Liver (tissue), 8 donors: ENCODE measurements at regions not wholly inside any gene's neighbourhood (a gene's known extent, or its start where the extent isn't known, plus 50 kb on each side); places are given as distances from the start of the nearest gene placed in this dataset.

Experiments
- DNase-seq: peaks from one replicate; pipeline ENCODE4 v3.0.0-alpha.2; 2017; ENCODE audit warnings: low spot score
- H3K27ac ChIP-seq, 2 donors: one replicate each; pipeline ENCODE4 v1.7.0; 2013; ENCODE audit warnings: inconsistent platforms in 2 of 2, low read length in 2 of 2, control low read depth in 1 of 2, low read depth in 1 of 2, mild to moderate bottlenecking in 1 of 2
- H3K27me3 ChIP-seq, 4 donors: one replicate each; pipeline versions ENCODE4 v1.6.1 to v1.7.0; 2013; ENCODE audit warnings: low read length in 3 of 4, inconsistent platforms in 1 of 4, mild to moderate bottlenecking in 1 of 4, moderate library complexity in 1 of 4; ENCODE audit not compliant: control insufficient read depth in 4 of 4, insufficient read depth in 4 of 4
- H3K36me3 ChIP-seq, 4 donors: one replicate each; pipeline versions ENCODE4 v1.6.1 to v1.7.0; 2013; ENCODE audit warnings: low read length in 3 of 4, mild to moderate bottlenecking in 3 of 4, low read depth in 1 of 4, moderate library complexity in 1 of 4; ENCODE audit not compliant: control insufficient read depth in 4 of 4, insufficient read depth in 3 of 4
- H3K4me1 ChIP-seq, 4 donors: one replicate each; pipeline versions ENCODE4 v1.6.1 to v1.7.0; 2013; ENCODE audit warnings: low read length in 3 of 4, mild to moderate bottlenecking in 3 of 4, moderate library complexity in 1 of 4; ENCODE audit not compliant: control insufficient read depth in 4 of 4, insufficient read depth in 4 of 4
- H3K4me3 ChIP-seq, 3 donors: one replicate each; pipeline versions ENCODE4 v1.6.1 to v1.7.0; 2013; ENCODE audit warnings: low read length in 3 of 3, control low read depth in 1 of 3, low read depth in 1 of 3, mild to moderate bottlenecking in 1 of 3
- H3K9ac ChIP-seq, 2 donors: one replicate each; pipeline ENCODE4 v1.7.0; 2013; ENCODE audit warnings: low read length in 2 of 2, mild to moderate bottlenecking in 2 of 2, moderate library complexity in 2 of 2, control low read depth in 1 of 2, low read depth in 1 of 2
- H3K9me3 ChIP-seq, 4 donors: one replicate each; pipeline versions ENCODE4 v1.6.1 to v1.7.0; 2013; ENCODE audit warnings: low read length in 3 of 4; ENCODE audit not compliant: control insufficient read depth in 4 of 4
- ATF3 ChIP-seq: IDR thresholded peaks from 2 replicates; pipeline ENCODE4 v1.6.1; 2016; ENCODE audit warnings: antibody characterized with exemption
- CTCF ChIP-seq: fragments of 150-350 bp; IDR thresholded peaks from 2 replicates; pipeline ENCODE4 v1.5.1; 2017; ENCODE audit warnings: improper control_type of control experiment, low read depth, low read length; ENCODE audit not compliant: missing input control
- FOXA1 ChIP-seq: IDR thresholded peaks from 2 replicates; pipeline ENCODE4 v1.6.1; 2016; ENCODE audit warnings: antibody characterized with exemption
- FOXA2 ChIP-seq: IDR thresholded peaks from 2 replicates; pipeline ENCODE4 v1.6.1; 2016; ENCODE audit warnings: antibody characterized with exemption
- GABPA ChIP-seq, 2 donors: IDR thresholded peaks in 1 of 2; conservative IDR thresholded peaks in 1 of 2; 2 replicates each; pipeline ENCODE4 v1.6.1; 2016; ENCODE audit warnings: antibody characterized with exemption in 2 of 2, mild to moderate bottlenecking in 1 of 2, moderate library complexity in 1 of 2
- HNF4G ChIP-seq: IDR thresholded peaks from 2 replicates; pipeline ENCODE4 v1.6.1; 2016; ENCODE audit warnings: antibody characterized with exemption
- JUND ChIP-seq, 2 donors: IDR thresholded peaks; 2 replicates each; pipeline ENCODE4 v1.6.1; 2016; ENCODE audit warnings: antibody characterized with exemption in 2 of 2
- MAX ChIP-seq: IDR thresholded peaks from 2 replicates; pipeline ENCODE4 v1.6.1; 2016; ENCODE audit warnings: antibody characterized with exemption
- NR2F2 ChIP-seq: IDR thresholded peaks from 2 replicates; pipeline ENCODE4 v1.6.1; 2016; ENCODE audit warnings: antibody characterized with exemption
- RAD21 ChIP-seq, 2 donors: IDR thresholded peaks; 2 replicates each; pipeline ENCODE4 v1.6.1; 2016; ENCODE audit warnings: antibody characterized with exemption in 2 of 2, mild to moderate bottlenecking in 2 of 2
- REST ChIP-seq: IDR thresholded peaks from 2 replicates; pipeline ENCODE4 v1.6.1; 2016; ENCODE audit warnings: antibody characterized with exemption, mild to moderate bottlenecking
- SP1 ChIP-seq: IDR thresholded peaks from 2 replicates; pipeline ENCODE4 v1.6.1; 2018; ENCODE audit warnings: antibody characterized with exemption, mild to moderate bottlenecking
- TAF1 ChIP-seq: conservative IDR thresholded peaks from 2 replicates; pipeline ENCODE4 v1.6.1; 2016; ENCODE audit warnings: antibody characterized with exemption, mild to moderate bottlenecking
- YY1 ChIP-seq: IDR thresholded peaks from 2 replicates; pipeline ENCODE4 v1.6.1; 2016; ENCODE audit warnings: antibody characterized with exemption, mild to moderate bottlenecking
- WGBS: extraction: QIAGEN DNeasy Blood & Tissue Kit; methylation state at CpG from one replicate; pipeline ENCODE4 v1.1.7; 2013; 5-methylcytosine and 5-hydroxymethylcytosine counted together
- donor health status: healthy.
- donor health status: healthy.
- donor health status: healthy.
- donor health status: healthy.
- donor health status: healthy.

GRCh38 chr2:195562570-195563566 lies 94.2 kb upstream of the SLC39A10 start:
- 47% methylated on average over 28 of the region's 28 CpGs for WGBS
- Histone ChIP-seq H3K4me3 (no peak overlapping the region), H3K9ac (no peak overlapping the region), H3K4me1 (no peaks in the 10 kb centered on the region), H3K36me3 (no peaks in the 10 kb centered on the region), H3K27ac (no peak overlapping the region), H3K27me3 (no peaks in the 10 kb centered on the region), H3K9me3 (no peaks in the 10 kb centered on the region)
- no peak for DNase-seq
- TF ChIP-seq FOXA2 (no peak), JUND (IDR thresholded peaks at IDR 0.05) (no peak), TAF1 (no peak), NR2F2 (no peak), REST (no peak), FOXA1 (no peak), ATF3 (no peak), GABPA (IDR thresholded peaks at IDR 0.05 in 1 of 2, conservative IDR thresholded peaks at IDR 0.05 in 1 of 2) (no peak), CTCF (no peak), YY1 (no peak), HNF4G (no peak), SP1 (no peak), MAX (no peak)

GRCh38 chr2:195561116-195561921 lies 95.7 kb upstream of the SLC39A10 start:
- H3K27ac ChIP-seq: peak overlapping the region in 1 of 2 donors; percentile 63

More at GRCh38 chr2:195561116-195561921, 95.7 kb upstream of the SLC39A10 start:
- TF ChIP-seq RAD21 (IDR thresholded peaks at IDR 0.05) (no peak), NR2F2 (no peak)
- 85% methylated on average over 6 of the region's 6 CpGs for WGBS
- Histone ChIP-seq H3K9ac (no peak overlapping the region), H3K27me3 (no peaks in the 10 kb centered on the region), H3K4me3 (no peak overlapping the region), H3K9me3 (no peaks in the 10 kb centered on the region), H3K36me3 (no peaks in the 10 kb centered on the region), H3K4me1 (no peaks in the 10 kb centered on the region)
- DNase-seq: no peak
